PC-9 (cell line): ENCODE measurements at regions not wholly inside any gene's neighbourhood (a gene's known extent, or its start where the extent isn't known, plus 50 kb on each side); places are given as distances from the start of the nearest gene placed in this dataset.

Experiments
- EZH2 ChIP-seq: fragments of 200-600 bp; sonication (generic); IDR thresholded peaks from 2 replicates; pipeline ENCODE4 v1.8.0; 2017; ENCODE audit warnings: antibody characterized with exemption, low read depth
- TF ChIP-seq, protein P1 (sequence below): fragments of 200-600 bp; sonication (generic); conservative IDR thresholded peaks from 2 replicates; pipeline ENCODE4 v1.6.1; 2017; ENCODE audit warnings: mixed run types, antibody characterized with exemption, mild to moderate bottlenecking, moderate library complexity

DNA sequence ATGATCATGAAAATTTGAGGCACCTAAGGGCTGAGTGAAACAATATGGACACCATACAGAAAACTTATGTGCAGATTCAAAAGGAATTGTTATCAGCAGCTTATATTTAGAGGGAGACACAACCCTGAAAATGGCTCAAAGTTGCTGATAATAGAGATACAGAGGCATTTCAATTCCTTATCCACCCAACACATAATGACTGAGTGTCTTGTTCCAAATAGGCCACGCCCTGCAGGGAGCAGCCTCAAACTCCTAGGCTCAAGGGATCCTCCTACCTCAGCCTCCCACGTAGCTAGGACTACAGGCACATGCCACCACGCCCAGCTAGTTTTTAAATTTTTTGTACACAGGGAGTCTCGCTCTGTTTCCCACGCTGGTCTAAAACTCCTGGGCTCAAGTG, 79.0 kb downstream of the LBH start:
- TF ChIP-seq, protein P1, sequence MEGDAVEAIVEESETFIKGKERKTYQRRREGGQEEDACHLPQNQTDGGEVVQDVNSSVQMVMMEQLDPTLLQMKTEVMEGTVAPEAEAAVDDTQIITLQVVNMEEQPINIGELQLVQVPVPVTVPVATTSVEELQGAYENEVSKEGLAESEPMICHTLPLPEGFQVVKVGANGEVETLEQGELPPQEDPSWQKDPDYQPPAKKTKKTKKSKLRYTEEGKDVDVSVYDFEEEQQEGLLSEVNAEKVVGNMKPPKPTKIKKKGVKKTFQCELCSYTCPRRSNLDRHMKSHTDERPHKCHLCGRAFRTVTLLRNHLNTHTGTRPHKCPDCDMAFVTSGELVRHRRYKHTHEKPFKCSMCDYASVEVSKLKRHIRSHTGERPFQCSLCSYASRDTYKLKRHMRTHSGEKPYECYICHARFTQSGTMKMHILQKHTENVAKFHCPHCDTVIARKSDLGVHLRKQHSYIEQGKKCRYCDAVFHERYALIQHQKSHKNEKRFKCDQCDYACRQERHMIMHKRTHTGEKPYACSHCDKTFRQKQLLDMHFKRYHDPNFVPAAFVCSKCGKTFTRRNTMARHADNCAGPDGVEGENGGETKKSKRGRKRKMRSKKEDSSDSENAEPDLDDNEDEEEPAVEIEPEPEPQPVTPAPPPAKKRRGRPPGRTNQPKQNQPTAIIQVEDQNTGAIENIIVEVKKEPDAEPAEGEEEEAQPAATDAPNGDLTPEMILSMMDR: no peak
- no peak for TF ChIP-seq EZH2
